K562 (cell line): ENCODE measurements at regions not wholly inside any gene's neighbourhood (a gene's known extent, or its start where the extent isn't known, plus 50 kb on each side); places are given as distances from the start of the nearest gene placed in this dataset.

Experiments
- MAFF ChIP-seq: IDR thresholded peaks from 2 replicates; pipeline ENCODE4 v1.6.1; 2012; ENCODE audit warnings: low read length, improper control_type of control experiment
- NEUROD1 ChIP-seq: fragments of 150-350 bp; IDR thresholded peaks from 2 replicates; pipeline ENCODE4 v1.6.1; 2014; ENCODE audit warnings: borderline replicate concordance, low read length, low read depth; ENCODE audit not compliant: partially characterized antibody
- NRF1 ChIP-seq, 2 experiments: fragments of 450-650 bp; IDR thresholded peaks in 1 of 2; conservative IDR thresholded peaks in 1 of 2; 2 replicates each; pipeline ENCODE4 v1.6.1; 2014; ENCODE audit warnings: mild to moderate bottlenecking in 2 of 2
- PCBP2 ChIP-seq: fragments of 200-400 bp; formaldehyde crosslinking; IDR thresholded peaks from 2 replicates; pipeline ENCODE4 v1.6.1; 2018; ENCODE audit warnings: low read length, low read depth, mild to moderate bottlenecking, moderate library complexity; ENCODE audit not compliant: poor library complexity, severe bottlenecking
- POLR2A ChIP-seq: fragments of 450-650 bp; conservative IDR thresholded peaks from 2 replicates; pipeline ENCODE4 v1.6.1; 2016
- POLR3G ChIP-seq: IDR thresholded peaks from 2 replicates; pipeline ENCODE4 v1.6.1; 2011; ENCODE audit not compliant: insufficient read length, insufficient replicate concordance; ENCODE audit errors: extremely low read depth
- YY1 ChIP-seq, 3 experiments: IDR thresholded peaks; 2 replicates each; pipeline ENCODE4 v1.6.1; 2011; ENCODE audit warnings: low read length in 2 of 3, mild to moderate bottlenecking in 2 of 3, moderate library complexity in 2 of 3, borderline replicate concordance in 1 of 3, control low read depth in 1 of 3, low read depth in 1 of 3; ENCODE audit not compliant: insufficient read depth in 3 of 3, insufficient replicate concordance in 2 of 3, control insufficient read depth in 1 of 3, insufficient read length in 1 of 3; ENCODE audit errors: extremely low read depth in 1 of 3
- TF ChIP-seq, protein P1 (sequence below): sonication (generic); formaldehyde crosslinking; IDR thresholded peaks from 2 replicates; pipeline ENCODE4 v1.9.0; 2022; ENCODE audit warnings: mild to moderate bottlenecking, missing genetic modification reagents
- TF ChIP-seq, protein P2 (sequence below), 3 experiments: IDR thresholded peaks in 2 of 3; conservative IDR thresholded peaks in 1 of 3; 2 replicates each; pipeline ENCODE4 v1.5.1; 2011 to 2012; ENCODE audit warnings: low read length in 3 of 3, mild to moderate bottlenecking in 3 of 3, control low read depth in 2 of 3, improper control_type of control experiment in 1 of 3, inconsistent platforms in 1 of 3, low read depth in 1 of 3, mixed read lengths in 1 of 3, moderate library complexity in 1 of 3; ENCODE audit not compliant: insufficient read depth in 2 of 3

DNA sequence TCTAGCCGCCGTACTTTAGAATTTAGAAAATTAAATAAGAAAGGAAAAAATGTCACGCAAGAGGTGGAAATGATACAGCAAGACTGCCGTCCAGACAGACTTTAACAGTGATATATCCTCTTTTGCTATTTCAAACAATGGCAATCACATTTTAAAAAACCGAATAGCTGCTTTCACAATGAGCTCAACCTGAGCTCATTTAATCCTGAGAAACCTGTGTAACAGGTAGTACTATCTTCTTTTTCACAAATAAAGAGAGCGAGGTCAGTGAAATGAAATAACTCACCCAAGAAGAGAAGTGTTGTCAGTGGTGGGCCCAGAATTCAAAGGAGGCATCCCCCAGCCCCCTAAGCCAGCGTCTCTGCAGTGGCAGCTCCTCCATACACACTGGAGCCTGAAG lies 60.7 kb upstream of the DAPL1 start:
- TF ChIP-seq, protein P1, sequence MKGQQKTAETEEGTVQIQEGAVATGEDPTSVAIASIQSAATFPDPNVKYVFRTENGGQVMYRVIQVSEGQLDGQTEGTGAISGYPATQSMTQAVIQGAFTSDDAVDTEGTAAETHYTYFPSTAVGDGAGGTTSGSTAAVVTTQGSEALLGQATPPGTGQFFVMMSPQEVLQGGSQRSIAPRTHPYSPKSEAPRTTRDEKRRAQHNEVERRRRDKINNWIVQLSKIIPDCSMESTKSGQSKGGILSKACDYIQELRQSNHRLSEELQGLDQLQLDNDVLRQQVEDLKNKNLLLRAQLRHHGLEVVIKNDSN = no peak
- TF ChIP-seq POLR3G = no peak
- no peak for TF ChIP-seq POLR2A
- no peak for TF ChIP-seq PCBP2
- TF ChIP-seq, protein P2, sequence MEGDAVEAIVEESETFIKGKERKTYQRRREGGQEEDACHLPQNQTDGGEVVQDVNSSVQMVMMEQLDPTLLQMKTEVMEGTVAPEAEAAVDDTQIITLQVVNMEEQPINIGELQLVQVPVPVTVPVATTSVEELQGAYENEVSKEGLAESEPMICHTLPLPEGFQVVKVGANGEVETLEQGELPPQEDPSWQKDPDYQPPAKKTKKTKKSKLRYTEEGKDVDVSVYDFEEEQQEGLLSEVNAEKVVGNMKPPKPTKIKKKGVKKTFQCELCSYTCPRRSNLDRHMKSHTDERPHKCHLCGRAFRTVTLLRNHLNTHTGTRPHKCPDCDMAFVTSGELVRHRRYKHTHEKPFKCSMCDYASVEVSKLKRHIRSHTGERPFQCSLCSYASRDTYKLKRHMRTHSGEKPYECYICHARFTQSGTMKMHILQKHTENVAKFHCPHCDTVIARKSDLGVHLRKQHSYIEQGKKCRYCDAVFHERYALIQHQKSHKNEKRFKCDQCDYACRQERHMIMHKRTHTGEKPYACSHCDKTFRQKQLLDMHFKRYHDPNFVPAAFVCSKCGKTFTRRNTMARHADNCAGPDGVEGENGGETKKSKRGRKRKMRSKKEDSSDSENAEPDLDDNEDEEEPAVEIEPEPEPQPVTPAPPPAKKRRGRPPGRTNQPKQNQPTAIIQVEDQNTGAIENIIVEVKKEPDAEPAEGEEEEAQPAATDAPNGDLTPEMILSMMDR (IDR thresholded peaks at IDR 0.05 in 2 of 3, conservative IDR thresholded peaks at IDR 0.05 in 1 of 3; ENCODE audit: insufficient read depth in 2 of 3, low read depth in 1 of 3, low read length in 3 of 3) = no peak
- no peak for TF ChIP-seq NEUROD1
- no peak for TF ChIP-seq MAFF
- TF ChIP-seq YY1 (IDR thresholded peaks at IDR 0.05; ENCODE audit: borderline replicate concordance in 1 of 3, control insufficient read depth in 1 of 3, extremely low read depth in 1 of 3, insufficient read depth in 3 of 3, insufficient read length in 1 of 3, insufficient replicate concordance in 2 of 3, low read depth in 1 of 3, low read length in 2 of 3) = no peak
- TF ChIP-seq NRF1 (conservative IDR thresholded peaks at IDR 0.05 in 1 of 2, IDR thresholded peaks at IDR 0.05 in 1 of 2) = no peak
